Large intestine (tissue), 3 donors: ENCODE measurements at regions not wholly inside any gene's neighbourhood (a gene's known extent, or its start where the extent isn't known, plus 50 kb on each side); places are given as distances from the start of the nearest gene placed in this dataset.
"Not testable (repeated sequence)": the region's sequence is repeated elsewhere in the genome, so short reads cannot be mapped to it uniquely, and the experiment has no call there.

Source experiments
- DNase-seq, 2 donors: peaks; one replicate each; pipeline versions ENCODE4 v3.0.0 to v3.0.0-alpha.2; 2013
- H3K27ac ChIP-seq: one replicate; pipeline ENCODE4 v1.5.1; 2013; ENCODE audit warnings: low read length
- H3K27me3 ChIP-seq: 2 replicates; pipeline ENCODE4 v1.6.1; 2013; ENCODE audit warnings: low read length; ENCODE audit not compliant: control insufficient read depth, insufficient read depth
- H3K36me3 ChIP-seq: 2 replicates; pipeline ENCODE4 v1.6.1; 2013; ENCODE audit warnings: low read length; ENCODE audit not compliant: control insufficient read depth, insufficient read depth
- H3K4me1 ChIP-seq: one replicate; pipeline ENCODE4 v1.6.1; 2013; ENCODE audit warnings: low read length; ENCODE audit not compliant: control insufficient read depth, insufficient read depth
- H3K4me3 ChIP-seq: one replicate; pipeline ENCODE4 v1.5.1; 2013; ENCODE audit warnings: low read length
- H3K9me3 ChIP-seq: one replicate; pipeline ENCODE4 v1.6.1; 2013; ENCODE audit warnings: mild to moderate bottlenecking, low read depth, low read length, moderate library complexity; ENCODE audit not compliant: control insufficient read depth
- WGBS: methylation state at CpG from one replicate; pipeline ENCODE4 v1.1.5; 2013; ENCODE audit warnings: low lambda C conversion rate; ENCODE audit not compliant: insufficient coverage; 5-methylcytosine and 5-hydroxymethylcytosine counted together

DNA sequence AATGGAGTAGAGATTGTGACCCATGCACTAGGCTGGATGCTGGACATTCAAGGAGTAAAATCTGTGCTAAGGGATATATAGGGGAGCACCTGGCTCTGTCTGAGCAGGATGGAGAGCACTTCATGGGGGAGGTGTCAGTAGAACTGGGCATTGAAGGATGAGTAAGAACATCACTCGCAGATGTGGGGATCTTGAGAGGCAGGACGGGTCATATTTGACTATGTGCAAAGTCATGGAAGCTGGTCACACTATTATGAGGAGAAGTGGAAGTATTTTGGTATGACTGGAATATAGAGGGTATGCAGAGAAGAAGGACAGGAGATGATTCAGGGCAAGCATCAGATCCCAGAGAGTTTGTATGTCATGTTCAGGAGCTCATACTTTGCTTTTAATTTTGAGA, 62.9 kb upstream of the PCDH8 start:
- H3K27me3 ChIP-seq = peaks cover 5% of the 10 kb centered on the region
- WGBS = no CpG with 5 or more reads among the region's 2 CpGs
- no peaks in the 10 kb centered on the region for H3K36me3 ChIP-seq
- no peaks in the 10 kb centered on the region for H3K9me3 ChIP-seq
- no peak for DNase-seq
- H3K4me1 ChIP-seq = no peaks in the 10 kb centered on the region
- H3K4me3 ChIP-seq = no peak overlapping the region
- no peak overlapping the region for H3K27ac ChIP-seq

GRCh38 chr13:52910318-52910717, 61.9 kb upstream of the PCDH8 start:
- H3K4me1 ChIP-seq, H3K4me3 ChIP-seq, H3K27ac ChIP-seq, DNase-seq, H3K36me3 ChIP-seq, H3K9me3 ChIP-seq, H3K27me3 ChIP-seq: not testable (repeated sequence)
- WGBS = no CpG with 5 or more reads among the region's 2 CpGs

- H3K27ac ChIP-seq = no peak overlapping the region
- H3K9me3 ChIP-seq = no peaks in the 10 kb centered on the region
- DNase-seq = no peak
- H3K36me3 ChIP-seq = no peaks in the 10 kb centered on the region
- H3K27me3 ChIP-seq = peaks cover 5% of the 10 kb centered on the region
- H3K4me1 ChIP-seq = no peaks in the 10 kb centered on the region
- H3K4me3 ChIP-seq = no peak overlapping the region
- WGBS = 51% methylated on average over 2 of the region's 20 CpGs
These were observed 57.9 kb upstream of the PCDH8 start for GRCh38 chr13:52906122-52906903.

- peaks cover 5% of the 10 kb centered on the region for H3K27me3 ChIP-seq
- H3K27ac ChIP-seq = no peak overlapping the region
- no peaks in the 10 kb centered on the region for H3K36me3 ChIP-seq
- DNase-seq = no peak
- no peak overlapping the region for H3K4me3 ChIP-seq
- no peaks in the 10 kb centered on the region for H3K9me3 ChIP-seq
- no CpG with 5 or more reads among the region's 1 CpG for WGBS
- H3K4me1 ChIP-seq = no peaks in the 10 kb centered on the region
These were observed 57.3 kb upstream of the PCDH8 start for GRCh38 chr13:52905701-52906100.

DNA sequence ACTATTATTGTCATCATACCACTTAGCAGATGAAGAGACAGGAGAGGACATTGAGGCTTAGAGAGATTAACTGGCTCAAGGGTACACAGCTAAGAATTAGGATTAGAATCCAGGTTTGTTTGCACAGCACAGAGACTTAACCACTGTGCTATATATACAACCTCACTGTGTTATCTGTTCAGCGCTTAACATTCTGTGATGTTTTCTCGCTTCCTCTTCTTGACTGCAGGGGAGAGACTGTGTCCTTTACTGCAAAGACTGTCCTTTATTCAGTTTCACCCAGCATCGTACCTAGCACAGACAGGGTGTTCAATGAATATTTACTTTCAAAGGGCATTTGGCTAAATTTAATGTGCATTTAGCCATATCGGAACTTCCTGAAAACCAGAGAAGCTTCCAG, 54.9 kb upstream of the PCDH8 start:
- no peaks in the 10 kb centered on the region for H3K4me1 ChIP-seq
- peaks cover 5% of the 10 kb centered on the region for H3K27me3 ChIP-seq
- DNase-seq = no peak
- no peak overlapping the region for H3K27ac ChIP-seq
- H3K36me3 ChIP-seq = no peaks in the 10 kb centered on the region
- no peak overlapping the region for H3K4me3 ChIP-seq
- no peaks in the 10 kb centered on the region for H3K9me3 ChIP-seq
- no CpG with 5 or more reads among the region's 4 CpGs for whole genome bisulfite sequencing

DNA sequence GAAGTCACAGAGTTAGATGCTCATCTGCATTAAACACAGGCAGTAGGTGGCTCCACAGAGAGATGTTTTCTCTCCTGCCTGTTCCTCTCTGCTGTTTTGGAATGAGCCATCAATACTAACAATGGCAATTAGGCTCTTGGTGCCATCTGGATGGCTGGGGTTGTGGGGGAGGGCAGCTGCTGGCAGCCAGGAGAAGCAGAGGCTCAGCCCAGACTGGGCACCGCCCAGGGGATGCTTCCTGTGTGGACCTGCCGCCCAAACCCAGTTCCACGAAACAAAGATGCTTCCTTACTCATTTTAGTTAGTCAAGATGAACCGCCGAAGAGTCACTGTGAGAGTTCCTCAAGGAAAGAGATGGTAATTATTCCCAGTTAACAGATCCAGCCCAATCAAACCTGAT, 50.8 kb upstream of the PCDH8 start:
- Histone ChIP-seq H3K36me3 (no peaks in the 10 kb centered on the region), H3K4me1 (no peaks in the 10 kb centered on the region), H3K4me3 (no peak overlapping the region), H3K9me3 (no peaks in the 10 kb centered on the region), H3K27ac (no peak overlapping the region), H3K27me3 (no peaks in the 10 kb centered on the region)
- WGBS = 80% methylated on average over 1 of the region's 5 CpGs
- DNase-seq = no peak
